ENCODE measurements at regions not wholly inside any gene's neighbourhood (a gene's known extent, or its start where the extent isn't known, plus 50 kb on each side); places are given as distances from the start of the nearest gene placed in this dataset.
"Not testable (repeated sequence)": the region's sequence is repeated elsewhere in the genome, so short reads cannot be mapped to it uniquely, and the experiment has no call there.

- Histone ChIP-seq H3K9ac (ENCODE audit: low read length in 2 of 2) (no peak overlapping the region), H3K27ac (ENCODE audit: low read length) (no peak overlapping the region), H3K27me3 (ENCODE audit: control insufficient read depth in 1 of 2, insufficient read depth in 2 of 2, low read length in 2 of 2) (no peaks in the 10 kb centered on the region)
Observed at GRCh38 chr6:115838763-115839401, 221.8 kb downstream of the FRK start.

DNA sequence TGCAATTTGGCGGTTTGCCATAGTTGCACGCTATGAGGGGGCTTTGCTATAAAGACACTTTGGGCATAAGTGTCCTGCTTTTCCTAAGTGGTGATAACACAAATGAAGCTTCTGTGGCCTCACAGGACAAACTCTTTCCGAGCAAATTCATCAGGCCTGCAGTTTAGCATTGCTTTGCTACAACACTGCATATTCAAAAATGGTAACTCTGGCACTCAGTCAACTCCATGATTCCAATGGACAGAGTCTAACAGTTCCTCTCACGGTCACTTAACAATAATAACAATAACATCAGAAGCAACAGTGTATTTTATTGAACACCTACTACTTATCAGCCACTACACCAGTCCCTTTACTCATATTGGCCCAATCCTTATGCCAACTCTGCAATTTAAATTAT lies 222.5 kb downstream of the FRK start:
- H3K27me3 ChIP-seq (ENCODE audit: control insufficient read depth in 1 of 2, insufficient read depth in 2 of 2, low read length in 2 of 2) = no peaks in the 10 kb centered on the region
- no peak overlapping the region for H3K9ac ChIP-seq (ENCODE audit: low read length in 2 of 2)
- H3K27ac ChIP-seq (ENCODE audit: low read length) = no peak overlapping the region
- no peak overlapping the region for H3K4me3 ChIP-seq (ENCODE audit: low read length in 2 of 2)
- H3K36me3 ChIP-seq (ENCODE audit: control insufficient read depth in 2 of 2, insufficient read depth in 2 of 2, low read length in 2 of 2) = no peaks in the 10 kb centered on the region
- no peaks in the 10 kb centered on the region for H3K4me1 ChIP-seq (ENCODE audit: control insufficient read depth, insufficient read depth, low read length)
- no peaks in the 10 kb centered on the region for H3K9me3 ChIP-seq (ENCODE audit: control insufficient read depth in 2 of 2, low read length in 2 of 2)

More at GRCh38 chr6:115838763-115839401, 221.8 kb downstream of the FRK start:
- Histone ChIP-seq H3K36me3 (ENCODE audit: control insufficient read depth in 2 of 2, insufficient read depth in 2 of 2, low read length in 2 of 2) (no peaks in the 10 kb centered on the region), H3K4me3 (ENCODE audit: low read length in 2 of 2) (no peak overlapping the region), H3K4me1 (ENCODE audit: control insufficient read depth, insufficient read depth, low read length) (no peaks in the 10 kb centered on the region), H3K9me3 (ENCODE audit: control insufficient read depth in 2 of 2, low read length in 2 of 2) (no peaks in the 10 kb centered on the region)

DNA sequence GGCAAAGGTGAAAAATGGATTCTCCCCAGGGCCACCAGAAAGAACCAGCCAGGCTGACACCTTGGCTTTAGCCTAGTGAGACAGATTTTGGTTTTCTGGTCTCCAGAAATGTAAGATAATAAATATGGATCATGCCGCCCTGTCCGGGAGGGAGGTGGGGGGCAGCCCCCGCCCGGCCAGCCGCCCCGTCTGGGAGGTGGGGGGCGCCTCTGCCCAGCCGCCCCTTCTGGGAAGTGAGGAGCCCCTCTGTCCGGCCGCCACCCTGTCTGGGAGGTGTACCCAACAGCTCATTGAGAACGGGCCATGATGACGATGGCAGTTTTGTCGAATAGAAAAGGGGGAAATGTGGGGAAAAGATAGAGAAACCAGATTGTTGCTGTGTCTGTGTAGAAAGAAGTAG lies 224.3 kb downstream of the FRK start:
- not testable (repeated sequence) for H3K36me3 ChIP-seq (ENCODE audit: control insufficient read depth in 2 of 2, insufficient read depth in 2 of 2, low read length in 2 of 2); H3K4me1 ChIP-seq (ENCODE audit: control insufficient read depth, insufficient read depth, low read length); H3K4me3 ChIP-seq (ENCODE audit: low read length in 2 of 2); H3K27me3 ChIP-seq (ENCODE audit: control insufficient read depth in 1 of 2, insufficient read depth in 2 of 2, low read length in 2 of 2); H3K9me3 ChIP-seq (ENCODE audit: control insufficient read depth in 2 of 2, low read length in 2 of 2); H3K9ac ChIP-seq (ENCODE audit: low read length in 2 of 2); H3K27ac ChIP-seq (ENCODE audit: low read length)

DNA sequence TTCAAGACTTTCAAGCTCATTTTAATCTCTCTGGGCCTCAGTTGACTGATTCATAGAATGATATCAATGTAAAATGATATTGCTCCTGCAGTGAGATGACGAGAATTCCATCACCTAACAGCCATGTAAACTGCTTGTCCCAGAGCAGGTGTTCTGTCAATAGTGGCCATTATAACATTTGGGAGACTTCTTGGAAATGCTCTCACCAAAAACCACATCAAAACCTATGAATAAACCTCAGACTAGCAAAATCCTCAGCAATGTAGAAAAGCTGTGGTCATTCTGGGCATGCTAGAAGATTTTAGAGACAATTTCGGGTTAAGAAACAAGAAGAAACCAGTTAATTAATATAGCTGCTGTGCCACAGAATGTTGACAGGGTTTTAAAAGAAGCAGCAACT lies 225.4 kb downstream of the FRK start:
- Histone ChIP-seq H3K27ac (ENCODE audit: low read length) (no peak overlapping the region), H3K36me3 (ENCODE audit: control insufficient read depth in 2 of 2, insufficient read depth in 2 of 2, low read length in 2 of 2) (no peaks in the 10 kb centered on the region), H3K9ac (ENCODE audit: low read length in 2 of 2) (no peak overlapping the region), H3K9me3 (ENCODE audit: control insufficient read depth in 2 of 2, low read length in 2 of 2) (no peaks in the 10 kb centered on the region), H3K4me3 (ENCODE audit: low read length in 2 of 2) (no peak overlapping the region), H3K27me3 (ENCODE audit: control insufficient read depth in 1 of 2, insufficient read depth in 2 of 2, low read length in 2 of 2) (no peaks in the 10 kb centered on the region), H3K4me1 (ENCODE audit: control insufficient read depth, insufficient read depth, low read length) (no peaks in the 10 kb centered on the region)

GRCh38 chr6:115834542-115834941 lies 226.1 kb downstream of the FRK start:
- H3K4me3 ChIP-seq (ENCODE audit: low read length in 2 of 2); H3K9ac ChIP-seq (ENCODE audit: low read length in 2 of 2); H3K36me3 ChIP-seq (ENCODE audit: control insufficient read depth in 2 of 2, insufficient read depth in 2 of 2, low read length in 2 of 2); H3K27ac ChIP-seq (ENCODE audit: low read length); H3K4me1 ChIP-seq (ENCODE audit: control insufficient read depth, insufficient read depth, low read length); H3K27me3 ChIP-seq (ENCODE audit: control insufficient read depth in 1 of 2, insufficient read depth in 2 of 2, low read length in 2 of 2); H3K9me3 ChIP-seq (ENCODE audit: control insufficient read depth in 2 of 2, low read length in 2 of 2): not testable (repeated sequence)

- H3K9me3 ChIP-seq (ENCODE audit: control insufficient read depth in 2 of 2, low read length in 2 of 2) = no peaks in the 10 kb centered on the region
- no peaks in the 10 kb centered on the region for H3K27me3 ChIP-seq (ENCODE audit: control insufficient read depth in 1 of 2, insufficient read depth in 2 of 2, low read length in 2 of 2)
- H3K9ac ChIP-seq (ENCODE audit: low read length in 2 of 2) = no peak overlapping the region
- H3K4me3 ChIP-seq (ENCODE audit: low read length in 2 of 2) = no peak overlapping the region
- no peaks in the 10 kb centered on the region for H3K36me3 ChIP-seq (ENCODE audit: control insufficient read depth in 2 of 2, insufficient read depth in 2 of 2, low read length in 2 of 2)
- H3K27ac ChIP-seq (ENCODE audit: low read length) = no peak overlapping the region
- no peaks in the 10 kb centered on the region for H3K4me1 ChIP-seq (ENCODE audit: control insufficient read depth, insufficient read depth, low read length)
Observed at GRCh38 chr6:115832786-115833185, 227.9 kb downstream of the FRK start.

- no peak overlapping the region for H3K27ac ChIP-seq (ENCODE audit: low read length)
- no peaks in the 10 kb centered on the region for H3K4me1 ChIP-seq (ENCODE audit: control insufficient read depth, insufficient read depth, low read length)
- no peak overlapping the region for H3K9ac ChIP-seq (ENCODE audit: low read length in 2 of 2)
- no peaks in the 10 kb centered on the region for H3K27me3 ChIP-seq (ENCODE audit: control insufficient read depth in 1 of 2, insufficient read depth in 2 of 2, low read length in 2 of 2)
- no peak overlapping the region for H3K4me3 ChIP-seq (ENCODE audit: low read length in 2 of 2)
- H3K9me3 ChIP-seq (ENCODE audit: control insufficient read depth in 2 of 2, low read length in 2 of 2) = no peaks in the 10 kb centered on the region
- no peaks in the 10 kb centered on the region for H3K36me3 ChIP-seq (ENCODE audit: control insufficient read depth in 2 of 2, insufficient read depth in 2 of 2, low read length in 2 of 2)
Observed at GRCh38 chr6:115832186-115832585, 228.5 kb downstream of the FRK start.

- no peak overlapping the region for H3K4me3 ChIP-seq (ENCODE audit: low read length in 2 of 2)
- H3K36me3 ChIP-seq (ENCODE audit: control insufficient read depth in 2 of 2, insufficient read depth in 2 of 2, low read length in 2 of 2) = no peaks in the 10 kb centered on the region
- H3K9me3 ChIP-seq (ENCODE audit: control insufficient read depth in 2 of 2, low read length in 2 of 2) = no peaks in the 10 kb centered on the region
Observed at GRCh38 chr6:115830895-115831294, 229.8 kb downstream of the FRK start.

DNA sequence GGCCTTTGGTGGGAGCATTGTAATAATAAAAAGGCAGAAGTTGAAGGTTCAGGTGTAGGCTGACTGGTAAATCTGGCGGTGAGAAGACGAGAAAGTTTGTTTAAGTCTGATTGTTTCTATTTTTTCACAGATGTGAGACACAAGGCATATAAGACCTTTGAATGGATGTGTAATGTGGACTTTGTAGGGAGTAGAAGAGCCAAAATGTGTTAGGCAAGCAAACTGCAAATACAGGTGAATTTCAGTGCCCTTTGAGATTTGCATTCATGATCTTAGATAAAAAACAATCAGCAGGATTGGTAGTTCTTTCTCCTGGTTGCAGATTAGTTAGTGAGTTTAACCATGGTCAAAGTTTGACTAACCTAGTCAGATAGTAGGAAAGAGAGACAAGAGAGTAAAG lies 238.9 kb downstream of the FRK start:
- Histone ChIP-seq H3K27ac (ENCODE audit: low read length) (no peak overlapping the region), H3K4me1 (ENCODE audit: control insufficient read depth, insufficient read depth, low read length) (no peaks in the 10 kb centered on the region), H3K4me3 (ENCODE audit: low read length in 2 of 2) (no peak overlapping the region), H3K9me3 (ENCODE audit: control insufficient read depth in 2 of 2, low read length in 2 of 2) (no peaks in the 10 kb centered on the region), H3K36me3 (ENCODE audit: control insufficient read depth in 2 of 2, insufficient read depth in 2 of 2, low read length in 2 of 2) (no peaks in the 10 kb centered on the region), H3K9ac (ENCODE audit: low read length in 2 of 2) (no peak overlapping the region), H3K27me3 (ENCODE audit: control insufficient read depth in 1 of 2, insufficient read depth in 2 of 2, low read length in 2 of 2) (no peaks in the 10 kb centered on the region)

More at GRCh38 chr6:115830895-115831294, 229.8 kb downstream of the FRK start:
- no peak overlapping the region for H3K9ac ChIP-seq (ENCODE audit: low read length in 2 of 2)
- H3K4me1 ChIP-seq (ENCODE audit: control insufficient read depth, insufficient read depth, low read length) = no peaks in the 10 kb centered on the region
- no peaks in the 10 kb centered on the region for H3K27me3 ChIP-seq (ENCODE audit: control insufficient read depth in 1 of 2, insufficient read depth in 2 of 2, low read length in 2 of 2)
- no peak overlapping the region for H3K27ac ChIP-seq (ENCODE audit: low read length)

DNA sequence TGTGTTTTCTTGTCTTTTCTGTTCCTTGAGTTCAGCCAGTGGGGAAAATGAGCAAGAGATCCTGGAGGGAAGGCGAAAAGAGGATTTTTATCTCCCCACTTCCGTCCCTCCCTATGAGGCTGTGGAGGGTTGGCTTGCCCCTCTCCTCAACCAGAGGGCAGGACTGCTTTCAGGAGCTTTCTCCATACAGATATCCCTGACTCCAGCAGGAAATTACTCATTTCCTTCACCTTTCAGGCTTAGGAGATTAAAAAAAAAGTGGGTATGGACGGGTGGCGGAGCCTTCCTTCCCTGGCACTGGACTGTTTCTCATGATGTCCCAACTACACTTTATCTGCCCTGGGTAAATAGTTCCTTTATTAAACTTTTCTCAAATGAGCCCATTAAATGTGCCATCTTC lies 241.2 kb downstream of the FRK start:
- Histone ChIP-seq H3K4me1 (ENCODE audit: control insufficient read depth, insufficient read depth, low read length) (no peaks in the 10 kb centered on the region), H3K27me3 (ENCODE audit: control insufficient read depth in 1 of 2, insufficient read depth in 2 of 2, low read length in 2 of 2) (no peaks in the 10 kb centered on the region), H3K9ac (ENCODE audit: low read length in 2 of 2) (no peak overlapping the region), H3K36me3 (ENCODE audit: control insufficient read depth in 2 of 2, insufficient read depth in 2 of 2, low read length in 2 of 2) (no peaks in the 10 kb centered on the region), H3K4me3 (ENCODE audit: low read length in 2 of 2) (no peak overlapping the region), H3K9me3 (ENCODE audit: control insufficient read depth in 2 of 2, low read length in 2 of 2) (no peaks in the 10 kb centered on the region), H3K27ac (ENCODE audit: low read length) (no peak overlapping the region)

- H3K36me3 ChIP-seq (ENCODE audit: control insufficient read depth in 2 of 2, insufficient read depth in 2 of 2, low read length in 2 of 2) = no peaks in the 10 kb centered on the region
Observed at GRCh38 chr6:115817161-115817560, 243.5 kb downstream of the FRK start.

More at GRCh38 chr6:115817161-115817560, 243.5 kb downstream of the FRK start:
- Histone ChIP-seq H3K9ac (ENCODE audit: low read length in 2 of 2) (no peak overlapping the region), H3K27me3 (ENCODE audit: control insufficient read depth in 1 of 2, insufficient read depth in 2 of 2, low read length in 2 of 2) (no peaks in the 10 kb centered on the region), H3K27ac (ENCODE audit: low read length) (no peak overlapping the region), H3K9me3 (ENCODE audit: control insufficient read depth in 2 of 2, low read length in 2 of 2) (no peaks in the 10 kb centered on the region), H3K4me1 (ENCODE audit: control insufficient read depth, insufficient read depth, low read length) (no peaks in the 10 kb centered on the region), H3K4me3 (ENCODE audit: low read length in 2 of 2) (no peak overlapping the region)

Data from stomach smooth muscle (tissue), 2 donors.